ENCODE measurements at regions not wholly inside any gene's neighbourhood (a gene's known extent, or its start where the extent isn't known, plus 50 kb on each side); places are given as distances from the start of the nearest gene placed in this dataset.
A peak's percentile ranks its signal among the peaks of the same experiment; 100 is the strongest.

- no peak for DNase-seq (ENCODE audit: low read depth in 1 of 2, low spot score in 1 of 2)
- no peak for FAIRE-seq
- H3K27ac ChIP-seq, result peak overlapping the region; percentile 97 to 99
- H3K9me3 ChIP-seq, result peaks cover 2% of the 10 kb centered on the region; the same call in 1 of the 3 replicates
- ATAC-seq, result peak; percentile 9 to 15; a peak in 3 of 6 replicates
- WGBS (ENCODE audit: missing lambda C conversion rate), result 84% methylated on average over 5 of the region's 5 CpGs
- H3K4me2 ChIP-seq, result peak overlapping the region; percentile 62
- POLR2A ChIA-PET, result interaction anchor here (0.9 kb wide), 1 partner anchor 200 kb away, joined by 3 read pairs; no protein-coding TSS in a partner anchor
- CTCF ChIA-PET, result interaction anchor here (0.8 to 1.7 kb wide), 5 partner anchors 8 to 99 kb away, joined by 3 to 5 read pairs (median 3); no protein-coding TSS in a partner anchor
- H3K4me3 ChIP-seq, result no peak overlapping the region
- TF ChIP-seq CEBPB (IDR thresholded peaks at IDR 0.05) (peak; percentile 64 to 79; a peak in 3 of 4 replicates), FOSL2 (IDR thresholded peaks at IDR 0.05) (no peak), FOSL2 (CRISPR knock-in tag; IDR thresholded peaks at IDR 0.05) (no peak; the same call in 1 of the 2 replicates)
- H3K4me1 ChIP-seq, result peaks cover 70% of the 10 kb centered on the region
Observed at GRCh38 chr2:46847726-46848412, 67.7 kb downstream of the MCFD2 start.

GRCh38 chr2:46847185-46847710, 68.4 kb downstream of the MCFD2 start:
- Histone ChIP-seq H3K4me2 (peak overlapping the region; percentile 62), H3K27ac (peak overlapping the region; percentile 97 to 99), H3K4me1 (peaks cover 64% of the 10 kb centered on the region), H3K9me3 (no peaks in the 10 kb centered on the region), H3K4me3 (no peak overlapping the region)
- POLR2A ChIA-PET, result interaction anchor here (0.9 kb wide), 1 partner anchor 199 kb away, joined by 3 read pairs; no protein-coding TSS in a partner anchor
- peak; percentile 45 to 68 for ATAC-seq
- DNase-seq (ENCODE audit: low read depth in 1 of 2, low spot score in 1 of 2), result peak; percentile 52 to 90
- no peak for FAIRE-seq
- 20% methylated on average over 12 of the region's 12 CpGs for WGBS (ENCODE audit: missing lambda C conversion rate)
- CTCF ChIA-PET, result interaction anchor here (0.8 to 1.7 kb wide), 4 partner anchors 8 to 98 kb away, joined by 3 to 5 read pairs (median 4); no protein-coding TSS in a partner anchor
- TF ChIP-seq SREBF2 (IDR thresholded peaks at IDR 0.05) (no peak), TP53 (CRISPR knock-in tag; IDR thresholded peaks at IDR 0.05) (no peak), ELK1 (IDR thresholded peaks at IDR 0.05; ENCODE audit: low read depth, low read length) (no peak), EHF (CRISPR knock-in tag; IDR thresholded peaks at IDR 0.05) (no peak), CBX8 (IDR thresholded peaks at IDR 0.05) (no peak), MYC (IDR thresholded peaks at IDR 0.05; ENCODE audit: borderline replicate concordance, low read length) (no peak), PHF8 (IDR thresholded peaks at IDR 0.05; ENCODE audit: borderline replicate concordance, low read depth) (no peak), RARB (CRISPR knock-in tag; IDR thresholded peaks at IDR 0.05) (no peak), NR3C1 (IDR thresholded peaks at IDR 0.05) (no peak), HEYL (CRISPR knock-in tag; IDR thresholded peaks at IDR 0.05) (no peak), EHMT2 (IDR thresholded peaks at IDR 0.05; ENCODE audit: low read depth) (no peak), CHD2 (IDR thresholded peaks at IDR 0.05; ENCODE audit: low read length, partially characterized antibody) (no peak), GATA3 (IDR thresholded peaks at IDR 0.05; ENCODE audit: borderline replicate concordance) (peak; percentile 90), RCOR1 (IDR thresholded peaks at IDR 0.05; ENCODE audit: low read depth, low read length) (no peak), REST (IDR thresholded peaks at IDR 0.05) (no peak), EP300 (IDR thresholded peaks at IDR 0.05) (peak; percentile 78 to 90; a peak in 4 of 5 replicates), MAX (IDR thresholded peaks at IDR 0.05) (peak; percentile 89), ZC3H11A (IDR thresholded peaks at IDR 0.05) (no peak), HOXA7 (CRISPR knock-in tag; IDR thresholded peaks at IDR 0.05) (no peak), MAZ (IDR thresholded peaks at IDR 0.05; ENCODE audit: borderline replicate concordance, low read depth, low read length) (no peak), ATOH8 (CRISPR knock-in tag; IDR thresholded peaks at IDR 0.05; ENCODE audit: low read depth) (no peak), NFE2L2 (conservative IDR thresholded peaks at IDR 0.05; ENCODE audit: low read length) (no peak), MAFK (IDR thresholded peaks at IDR 0.05; ENCODE audit: partially characterized antibody) (no peak), TFCP2L1 (CRISPR knock-in tag; IDR thresholded peaks at IDR 0.05) (no peak), CBX2 (IDR thresholded peaks at IDR 0.05; ENCODE audit: borderline replicate concordance, low read depth) (no peak), E2F6 (IDR thresholded peaks at IDR 0.05; ENCODE audit: borderline replicate concordance, low read depth) (no peak), HOXB5 (CRISPR knock-in tag; IDR thresholded peaks at IDR 0.05) (peak; percentile 63; the same call in 1 of the 2 replicates), ZNF302 (CRISPR knock-in tag; IDR thresholded peaks at IDR 0.05) (no peak)

Measured in A549 (cell line).